ENCODE measurements at regions not wholly inside any gene's neighbourhood (a gene's known extent, or its start where the extent isn't known, plus 50 kb on each side); places are given as distances from the start of the nearest gene placed in this dataset.

DNA sequence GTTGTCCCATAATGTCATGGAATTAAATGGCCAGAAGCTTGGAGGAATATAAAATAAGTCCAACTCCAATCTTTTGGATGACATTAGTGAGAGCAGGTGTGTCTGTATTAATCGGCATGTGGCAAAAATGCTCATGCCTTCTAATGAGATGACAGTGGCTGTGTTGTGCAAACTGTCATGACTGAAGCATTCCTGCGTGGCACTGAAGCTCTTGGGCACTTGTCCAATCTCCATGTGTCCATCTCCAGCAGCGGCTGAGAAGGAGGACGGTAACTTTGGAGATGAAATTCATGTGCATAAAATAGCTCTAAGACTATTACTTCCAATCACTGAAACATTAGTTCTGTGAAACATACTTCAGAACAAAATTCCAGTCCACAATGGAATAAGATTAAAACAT, 697.5 kb upstream of the GRAMD2B start:
- TF ChIP-seq GATA2 (IDR thresholded peaks at IDR 0.05; ENCODE audit: low read depth, low read length), result no peak
- TF ChIP-seq GATA3 (IDR thresholded peaks at IDR 0.05; ENCODE audit: low read depth, low read length), result no peak

All from SH-SY5Y (cell line).